ENCODE measurements at regions not wholly inside any gene's neighbourhood (a gene's known extent, or its start where the extent isn't known, plus 50 kb on each side); places are given as distances from the start of the nearest gene placed in this dataset.

- no peak overlapping the region for H3K4me3 ChIP-seq (ENCODE audit: low read depth in 1 of 2, low read length in 1 of 2)
- no peaks in the 10 kb centered on the region for H3K36me3 ChIP-seq
- H3K9me3 ChIP-seq: no peaks in the 10 kb centered on the region
- no peak for TF ChIP-seq CTCF (IDR thresholded peaks at IDR 0.05)
- no peaks in the 10 kb centered on the region for H3K4me1 ChIP-seq (ENCODE audit: control insufficient read depth in 1 of 2, insufficient read depth in 1 of 2, low read depth in 1 of 2, low read length in 1 of 2)
- H3K27ac ChIP-seq: no peak overlapping the region
- no peaks in the 10 kb centered on the region for H3K27me3 ChIP-seq
Observed at GRCh38 chr7:136348542-136349192, 371.5 kb upstream of the MTPN start.

GRCh38 chr7:136348142-136348541 is 371.0 kb upstream of the MTPN start:
- H3K4me3 ChIP-seq (ENCODE audit: low read depth in 1 of 2, low read length in 1 of 2): no peak overlapping the region
- no peak overlapping the region for H3K27ac ChIP-seq
- H3K36me3 ChIP-seq: no peaks in the 10 kb centered on the region
- no peaks in the 10 kb centered on the region for H3K9me3 ChIP-seq
- H3K4me1 ChIP-seq (ENCODE audit: control insufficient read depth in 1 of 2, insufficient read depth in 1 of 2, low read depth in 1 of 2, low read length in 1 of 2): no peaks in the 10 kb centered on the region
- H3K27me3 ChIP-seq: no peaks in the 10 kb centered on the region
- no peak for TF ChIP-seq CTCF (IDR thresholded peaks at IDR 0.05)

DNA sequence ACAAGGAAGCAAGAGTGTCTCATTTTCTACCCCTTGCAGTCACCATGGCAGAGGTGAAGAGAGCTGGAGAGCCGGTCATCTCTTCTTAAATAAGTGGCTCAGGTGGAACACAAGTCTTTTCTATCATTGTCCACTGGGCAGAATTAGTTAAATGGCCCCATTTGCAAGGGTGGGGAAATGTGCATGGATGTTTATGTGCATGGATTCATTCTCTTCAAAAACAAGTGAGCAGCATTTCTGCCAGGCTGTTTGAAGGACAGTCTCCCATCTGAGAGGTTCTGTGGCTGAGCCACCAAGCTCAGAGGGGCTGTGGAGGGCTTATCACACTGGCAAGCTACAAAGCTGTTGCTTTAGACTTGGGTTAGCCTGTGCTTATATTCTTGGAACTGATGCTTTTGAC is 370.3 kb upstream of the MTPN start:
- Histone ChIP-seq H3K4me1 (ENCODE audit: control insufficient read depth in 1 of 2, insufficient read depth in 1 of 2, low read depth in 1 of 2, low read length in 1 of 2) (no peaks in the 10 kb centered on the region), H3K27ac (no peak overlapping the region), H3K4me3 (ENCODE audit: low read depth in 1 of 2, low read length in 1 of 2) (no peak overlapping the region), H3K9me3 (no peaks in the 10 kb centered on the region), H3K27me3 (no peaks in the 10 kb centered on the region), H3K36me3 (no peaks in the 10 kb centered on the region)
- TF ChIP-seq CTCF (IDR thresholded peaks at IDR 0.05): no peak

DNA sequence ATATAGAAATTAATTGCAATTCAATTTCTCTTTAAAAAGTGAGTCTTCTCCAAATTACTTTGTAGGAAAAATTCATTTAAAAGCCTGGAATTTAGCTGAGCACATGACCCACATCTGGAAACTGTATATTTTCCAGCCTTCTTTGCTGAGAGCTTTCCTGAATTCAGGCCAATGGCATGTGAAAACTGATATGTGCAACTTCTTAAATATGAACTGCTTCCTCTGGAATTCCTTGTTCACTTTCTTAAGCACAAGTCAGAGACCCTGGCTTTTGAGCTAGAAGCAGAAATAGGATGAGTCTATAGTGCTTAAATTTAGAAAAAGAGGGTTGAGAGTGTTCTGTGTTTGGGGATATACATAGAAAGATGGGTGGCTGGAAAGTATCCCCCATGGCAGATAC is 365.1 kb upstream of the MTPN start:
- H3K4me3 ChIP-seq (ENCODE audit: low read depth in 1 of 2, low read length in 1 of 2): no peak overlapping the region
- TF ChIP-seq CTCF (IDR thresholded peaks at IDR 0.05): no peak
- H3K27me3 ChIP-seq: no peaks in the 10 kb centered on the region

GRCh38 chr7:136339464-136339863 is 362.3 kb upstream of the MTPN start:
- H3K27me3 ChIP-seq: no peaks in the 10 kb centered on the region
- TF ChIP-seq CTCF (IDR thresholded peaks at IDR 0.05): no peak

More for the DNA sequence above, 365.1 kb upstream of the MTPN start:
- Histone ChIP-seq H3K36me3 (no peaks in the 10 kb centered on the region), H3K9me3 (no peaks in the 10 kb centered on the region), H3K27ac (no peak overlapping the region), H3K4me1 (ENCODE audit: control insufficient read depth in 1 of 2, insufficient read depth in 1 of 2, low read depth in 1 of 2, low read length in 1 of 2) (no peaks in the 10 kb centered on the region)

More at GRCh38 chr7:136339464-136339863, 362.3 kb upstream of the MTPN start:
- no peak overlapping the region for H3K27ac ChIP-seq
- no peak overlapping the region for H3K4me3 ChIP-seq (ENCODE audit: low read depth in 1 of 2, low read length in 1 of 2)
- H3K9me3 ChIP-seq: no peaks in the 10 kb centered on the region
- H3K4me1 ChIP-seq (ENCODE audit: control insufficient read depth in 1 of 2, insufficient read depth in 1 of 2, low read depth in 1 of 2, low read length in 1 of 2): no peaks in the 10 kb centered on the region
- no peaks in the 10 kb centered on the region for H3K36me3 ChIP-seq
